A549 (cell line): ENCODE measurements at regions not wholly inside any gene's neighbourhood (a gene's known extent, or its start where the extent isn't known, plus 50 kb on each side); places are given as distances from the start of the nearest gene placed in this dataset.

Experiments
- CEBPB ChIP-seq, 2 experiments: fragments of >200 bp in 1 of 2; sonication (Bioruptor Twin) in 1 of 2; formaldehyde crosslinking in 1 of 2; IDR thresholded peaks; 2 replicates each; pipeline ENCODE4 v1.6.1; 2012 to 2016
- EHMT2 ChIP-seq: fragments of 200-600 bp; sonication (generic); IDR thresholded peaks from 2 replicates; pipeline ENCODE4 v1.6.1; 2016; ENCODE audit warnings: antibody characterized with exemption, low read depth, mild to moderate bottlenecking, moderate library complexity
- JUNB ChIP-seq: fragments of >200 bp; sonication (Bioruptor Twin); formaldehyde crosslinking; IDR thresholded peaks from 2 replicates; pipeline ENCODE4 v1.6.1; 2016
- MYC ChIP-seq: IDR thresholded peaks from 2 replicates; pipeline ENCODE4 v1.6.1; 2012; ENCODE audit warnings: mild to moderate bottlenecking, inconsistent platforms, low read length, improper control_type of control experiment, borderline replicate concordance
- POLR2A ChIP-seq: IDR thresholded peaks from 2 replicates; pipeline ENCODE4 v1.6.1; 2012; ENCODE audit warnings: mild to moderate bottlenecking, low read length
- RFX5 ChIP-seq: fragments of 450-650 bp; IDR thresholded peaks from 2 replicates; pipeline ENCODE4 v1.7.1; 2014; ENCODE audit warnings: antibody characterized with exemption, mild to moderate bottlenecking, moderate library complexity
- RNF2 ChIP-seq: fragments of 200-600 bp; sonication (generic); IDR thresholded peaks from 2 replicates; pipeline ENCODE4 v1.6.1; 2016; ENCODE audit warnings: low read depth, mild to moderate bottlenecking, antibody characterized with exemption, moderate library complexity, borderline replicate concordance
- TF ChIP-seq, protein P1 (sequence below): fragments of >200 bp; sonication (Bioruptor Twin); formaldehyde crosslinking; IDR thresholded peaks from 3 replicates; pipeline ENCODE4 v1.5.1; 2016
- TF ChIP-seq, protein P2 (sequence below): IDR thresholded peaks from 2 replicates; pipeline ENCODE4 v1.6.1; 2012
- TF ChIP-seq, protein P3 (sequence below): fragments of >200 bp; sonication (Bioruptor Twin); formaldehyde crosslinking; IDR thresholded peaks from 3 replicates; pipeline ENCODE4 v1.6.1; 2016

DNA sequence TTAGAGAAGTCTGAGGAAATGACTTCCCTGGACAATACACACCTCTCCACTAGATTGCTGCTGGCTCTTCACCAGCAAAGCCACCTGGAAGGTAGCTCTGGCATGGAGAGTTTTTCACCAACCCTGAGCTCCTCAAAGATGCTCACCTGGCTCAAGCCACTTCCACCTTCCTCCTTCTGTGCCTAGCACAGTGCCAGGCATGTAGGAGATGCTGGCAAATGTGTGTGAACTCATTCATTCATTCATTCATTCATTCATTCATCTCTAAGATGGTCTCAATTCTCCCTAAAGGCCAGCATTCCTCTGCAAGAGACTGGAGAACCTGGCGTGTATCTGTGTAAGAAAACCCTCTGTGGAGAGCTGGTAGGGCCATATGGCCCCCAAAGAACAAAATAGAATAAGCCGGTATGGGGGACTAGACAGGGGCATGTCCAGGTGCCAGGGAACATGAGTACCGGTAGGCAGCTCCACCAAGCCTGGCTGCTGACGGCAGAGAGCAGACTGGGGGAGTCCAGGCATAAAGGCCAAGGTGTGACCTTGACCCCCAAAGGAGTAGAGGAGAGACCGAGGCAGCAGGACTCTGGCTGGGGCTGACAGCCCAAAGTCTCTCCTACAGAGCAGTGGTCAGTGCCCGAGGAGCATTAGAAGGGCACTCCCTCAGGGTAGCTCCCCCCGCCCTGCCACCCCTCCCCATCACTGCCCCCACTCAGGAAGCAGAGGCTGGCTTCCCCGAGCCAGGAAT is 132.2 kb upstream of the TNRC6C start:
- no peak for TF ChIP-seq RNF2
- TF ChIP-seq, protein P1, sequence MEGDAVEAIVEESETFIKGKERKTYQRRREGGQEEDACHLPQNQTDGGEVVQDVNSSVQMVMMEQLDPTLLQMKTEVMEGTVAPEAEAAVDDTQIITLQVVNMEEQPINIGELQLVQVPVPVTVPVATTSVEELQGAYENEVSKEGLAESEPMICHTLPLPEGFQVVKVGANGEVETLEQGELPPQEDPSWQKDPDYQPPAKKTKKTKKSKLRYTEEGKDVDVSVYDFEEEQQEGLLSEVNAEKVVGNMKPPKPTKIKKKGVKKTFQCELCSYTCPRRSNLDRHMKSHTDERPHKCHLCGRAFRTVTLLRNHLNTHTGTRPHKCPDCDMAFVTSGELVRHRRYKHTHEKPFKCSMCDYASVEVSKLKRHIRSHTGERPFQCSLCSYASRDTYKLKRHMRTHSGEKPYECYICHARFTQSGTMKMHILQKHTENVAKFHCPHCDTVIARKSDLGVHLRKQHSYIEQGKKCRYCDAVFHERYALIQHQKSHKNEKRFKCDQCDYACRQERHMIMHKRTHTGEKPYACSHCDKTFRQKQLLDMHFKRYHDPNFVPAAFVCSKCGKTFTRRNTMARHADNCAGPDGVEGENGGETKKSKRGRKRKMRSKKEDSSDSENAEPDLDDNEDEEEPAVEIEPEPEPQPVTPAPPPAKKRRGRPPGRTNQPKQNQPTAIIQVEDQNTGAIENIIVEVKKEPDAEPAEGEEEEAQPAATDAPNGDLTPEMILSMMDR, result no peak
- TF ChIP-seq POLR2A, result no peak
- TF ChIP-seq RFX5, result no peak
- no peak for TF ChIP-seq CEBPB (IDR thresholded peaks at IDR 0.05)
- TF ChIP-seq EHMT2, result no peak
- TF ChIP-seq, protein P2, sequence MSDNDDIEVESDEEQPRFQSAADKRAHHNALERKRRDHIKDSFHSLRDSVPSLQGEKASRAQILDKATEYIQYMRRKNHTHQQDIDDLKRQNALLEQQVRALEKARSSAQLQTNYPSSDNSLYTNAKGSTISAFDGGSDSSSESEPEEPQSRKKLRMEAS, result no peak
- TF ChIP-seq, protein P3, sequence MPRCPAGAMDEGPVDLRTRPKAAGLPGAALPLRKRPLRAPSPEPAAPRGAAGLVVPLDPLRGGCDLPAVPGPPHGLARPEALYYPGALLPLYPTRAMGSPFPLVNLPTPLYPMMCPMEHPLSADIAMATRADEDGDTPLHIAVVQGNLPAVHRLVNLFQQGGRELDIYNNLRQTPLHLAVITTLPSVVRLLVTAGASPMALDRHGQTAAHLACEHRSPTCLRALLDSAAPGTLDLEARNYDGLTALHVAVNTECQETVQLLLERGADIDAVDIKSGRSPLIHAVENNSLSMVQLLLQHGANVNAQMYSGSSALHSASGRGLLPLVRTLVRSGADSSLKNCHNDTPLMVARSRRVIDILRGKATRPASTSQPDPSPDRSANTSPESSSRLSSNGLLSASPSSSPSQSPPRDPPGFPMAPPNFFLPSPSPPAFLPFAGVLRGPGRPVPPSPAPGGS, result no peak
- no peak for TF ChIP-seq MYC
- no peak for TF ChIP-seq JUNB
